Upper lobe of left lung (tissue), 4 donors: ENCODE measurements at regions not wholly inside any gene's neighbourhood (a gene's known extent, or its start where the extent isn't known, plus 50 kb on each side); places are given as distances from the start of the nearest gene placed in this dataset.

ENCODE experiments used
- CTCF ChIP-seq, 6 experiments: fragments of 450-650 bp in 4 of 6; fragments of 200-600 bp in 2 of 6; sonication (generic) in 2 of 6; IDR thresholded peaks; one replicate each; pipeline ENCODE4 v1.5.1; 2016 to 2019; ENCODE audit warnings: antibody characterized with exemption in 6 of 6
- EP300 ChIP-seq, 4 donors: sonication (generic); formaldehyde crosslinking; IDR thresholded peaks; one replicate each; pipeline ENCODE4 v1.5.1; 2017; ENCODE audit warnings: antibody characterized with exemption in 4 of 4, control low read depth in 2 of 4
- POLR2AphosphoS5 ChIP-seq, 2 donors: sonication (generic); formaldehyde crosslinking; IDR thresholded peaks; one replicate each; pipeline ENCODE4 v1.5.1; 2017; ENCODE audit warnings: antibody characterized with exemption in 2 of 2

GRCh38 chr7:35545831-35546230 is 149.1 kb downstream of the HERPUD2 start:
- TF ChIP-seq CTCF (IDR thresholded peaks at IDR 0.05) (no peak), POLR2AphosphoS5 (IDR thresholded peaks at IDR 0.05) (no peak), EP300 (IDR thresholded peaks at IDR 0.05) (no peak)
